Mesothelial cell of epicardium (in vitro differentiated cells): ENCODE measurements at regions not wholly inside any gene's neighbourhood (a gene's known extent, or its start where the extent isn't known, plus 50 kb on each side); places are given as distances from the start of the nearest gene placed in this dataset.
A peak's percentile ranks its signal among the peaks of the same experiment; 100 is the strongest.

Experiments used
- DNase-seq, 2 experiments: peaks; one replicate each; pipeline ENCODE4 v3.0.0; 2021; ENCODE audit warnings: low spot score in 2 of 2; ENCODE audit not compliant: unreplicated experiment in 2 of 2
- H3K27ac Mint-ChIP-seq: 2 replicates; pipeline ENCODE4 v1.8.0; 2021; ENCODE audit warnings: mixed read lengths
- H3K27me3 Mint-ChIP-seq: 2 replicates; pipeline ENCODE4 v1.8.0; 2021; ENCODE audit warnings: low read depth, mixed read lengths
- H3K36me3 Mint-ChIP-seq: 2 replicates; pipeline ENCODE4 v1.8.0; 2021; ENCODE audit warnings: mixed read lengths
- H3K4me1 Mint-ChIP-seq: 2 replicates; pipeline ENCODE4 v1.8.0; 2021; ENCODE audit warnings: mixed read lengths
- H3K4me3 Mint-ChIP-seq: 2 replicates; pipeline ENCODE4 v1.8.0; 2021; ENCODE audit warnings: mild to moderate bottlenecking, moderate library complexity, mixed read lengths
- H3K9me3 Mint-ChIP-seq: 2 replicates; pipeline ENCODE4 v1.8.0; 2021; ENCODE audit warnings: mixed read lengths
- CTCF ChIP-seq: fragments of 200-600 bp; sonication (generic); IDR thresholded peaks from one replicate; pipeline ENCODE4 v1.5.0; 2021; ENCODE audit warnings: antibody characterized with exemption; ENCODE audit not compliant: unreplicated experiment

GRCh38 chr11:134519788-134520187 lies 107.7 kb upstream of the B3GAT1 start:
- Mint-ChIP-seq H3K27ac (no peak overlapping the region), H3K9me3 (no peaks in the 10 kb centered on the region), H3K27me3 (peaks cover 15% of the 10 kb centered on the region), H3K4me1 (no peaks in the 10 kb centered on the region), H3K36me3 (no peaks in the 10 kb centered on the region), H3K4me3 (no peak overlapping the region)
- no peak for DNase-seq
- TF ChIP-seq CTCF: no peak

- Mint-ChIP-seq H3K27me3 (peaks cover 18% of the 10 kb centered on the region), H3K4me1 (no peaks in the 10 kb centered on the region), H3K36me3 (no peaks in the 10 kb centered on the region), H3K4me3 (no peak overlapping the region), H3K27ac (no peak overlapping the region), H3K9me3 (no peaks in the 10 kb centered on the region)
- TF ChIP-seq CTCF: no peak
- no peak for DNase-seq
Measured at GRCh38 chr11:134519390-134519750, 107.3 kb upstream of the B3GAT1 start.

- no peaks in the 10 kb centered on the region for H3K9me3 Mint-ChIP-seq
- peaks cover 20% of the 10 kb centered on the region for H3K27me3 Mint-ChIP-seq
- no peak overlapping the region for H3K27ac Mint-ChIP-seq
- no peak for TF ChIP-seq CTCF
- no peaks in the 10 kb centered on the region for H3K4me1 Mint-ChIP-seq
- H3K36me3 Mint-ChIP-seq: no peaks in the 10 kb centered on the region
- H3K4me3 Mint-ChIP-seq: no peak overlapping the region
- no peak for DNase-seq
Measured at GRCh38 chr11:134518616-134519389, 106.8 kb upstream of the B3GAT1 start.

GRCh38 chr11:134517621-134518293 lies 105.7 kb upstream of the B3GAT1 start:
- H3K27me3 Mint-ChIP-seq: peaks cover 29% of the 10 kb centered on the region
- H3K4me3 Mint-ChIP-seq: no peak overlapping the region
- no peak overlapping the region for H3K27ac Mint-ChIP-seq
- TF ChIP-seq CTCF: no peak
- H3K4me1 Mint-ChIP-seq: no peaks in the 10 kb centered on the region
- DNase-seq: peak in 1 of 2 experiments; percentile 13
- no peaks in the 10 kb centered on the region for H3K9me3 Mint-ChIP-seq
- H3K36me3 Mint-ChIP-seq: no peaks in the 10 kb centered on the region

GRCh38 chr11:134517115-134517514 lies 105.1 kb upstream of the B3GAT1 start:
- H3K4me1 Mint-ChIP-seq: no peaks in the 10 kb centered on the region
- TF ChIP-seq CTCF: no peak
- no peaks in the 10 kb centered on the region for H3K9me3 Mint-ChIP-seq
- no peak for DNase-seq
- no peak overlapping the region for H3K27ac Mint-ChIP-seq
- no peak overlapping the region for H3K4me3 Mint-ChIP-seq
- peaks cover 34% of the 10 kb centered on the region for H3K27me3 Mint-ChIP-seq
- no peaks in the 10 kb centered on the region for H3K36me3 Mint-ChIP-seq
